Large intestine (tissue), 3 donors: ENCODE measurements at regions not wholly inside any gene's neighbourhood (a gene's known extent, or its start where the extent isn't known, plus 50 kb on each side); places are given as distances from the start of the nearest gene placed in this dataset.

Experiments
- DNase-seq, 2 donors: peaks; one replicate each; pipeline versions ENCODE4 v3.0.0 to v3.0.0-alpha.2; 2013
- H3K27ac ChIP-seq: one replicate; pipeline ENCODE4 v1.5.1; 2013; ENCODE audit warnings: low read length
- H3K27me3 ChIP-seq: 2 replicates; pipeline ENCODE4 v1.6.1; 2013; ENCODE audit warnings: low read length; ENCODE audit not compliant: control insufficient read depth, insufficient read depth
- H3K36me3 ChIP-seq: 2 replicates; pipeline ENCODE4 v1.6.1; 2013; ENCODE audit warnings: low read length; ENCODE audit not compliant: control insufficient read depth, insufficient read depth
- H3K4me1 ChIP-seq: one replicate; pipeline ENCODE4 v1.6.1; 2013; ENCODE audit warnings: low read length; ENCODE audit not compliant: control insufficient read depth, insufficient read depth
- H3K4me3 ChIP-seq: one replicate; pipeline ENCODE4 v1.5.1; 2013; ENCODE audit warnings: low read length
- H3K9me3 ChIP-seq: one replicate; pipeline ENCODE4 v1.6.1; 2013; ENCODE audit warnings: mild to moderate bottlenecking, low read depth, low read length, moderate library complexity; ENCODE audit not compliant: control insufficient read depth
- WGBS: methylation state at CpG from one replicate; pipeline ENCODE4 v1.1.5; 2013; ENCODE audit warnings: low lambda C conversion rate; ENCODE audit not compliant: insufficient coverage; 5-methylcytosine and 5-hydroxymethylcytosine counted together

DNA sequence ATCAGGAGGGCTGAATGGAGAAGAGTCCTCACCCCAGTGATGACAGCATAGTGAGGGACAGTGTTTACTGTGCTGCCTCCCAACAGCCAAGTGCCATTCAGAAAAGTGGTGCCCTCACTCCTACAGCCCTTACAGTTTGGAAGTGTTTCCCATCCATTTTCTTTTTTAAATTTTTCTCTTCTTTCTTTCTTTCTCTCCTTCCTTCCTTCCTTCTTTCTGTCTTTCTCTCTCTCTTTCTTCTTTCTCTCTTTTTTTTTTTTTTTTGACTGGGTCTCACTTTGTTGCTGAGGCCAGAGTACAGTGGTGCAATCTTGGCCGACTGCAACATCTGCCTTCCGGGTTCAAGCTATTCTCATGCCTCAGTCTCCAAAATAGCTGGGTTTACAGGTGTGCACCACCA lies 755.3 kb downstream of the UQCRFS1 start:
- no peaks in the 10 kb centered on the region for H3K27me3 ChIP-seq
- no peak for DNase-seq
- H3K4me1 ChIP-seq: no peaks in the 10 kb centered on the region
- no peak overlapping the region for H3K4me3 ChIP-seq
- H3K36me3 ChIP-seq: no peaks in the 10 kb centered on the region
- no peak overlapping the region for H3K27ac ChIP-seq
- no CpG with 5 or more reads among the region's 2 CpGs for WGBS
- no peaks in the 10 kb centered on the region for H3K9me3 ChIP-seq

DNA sequence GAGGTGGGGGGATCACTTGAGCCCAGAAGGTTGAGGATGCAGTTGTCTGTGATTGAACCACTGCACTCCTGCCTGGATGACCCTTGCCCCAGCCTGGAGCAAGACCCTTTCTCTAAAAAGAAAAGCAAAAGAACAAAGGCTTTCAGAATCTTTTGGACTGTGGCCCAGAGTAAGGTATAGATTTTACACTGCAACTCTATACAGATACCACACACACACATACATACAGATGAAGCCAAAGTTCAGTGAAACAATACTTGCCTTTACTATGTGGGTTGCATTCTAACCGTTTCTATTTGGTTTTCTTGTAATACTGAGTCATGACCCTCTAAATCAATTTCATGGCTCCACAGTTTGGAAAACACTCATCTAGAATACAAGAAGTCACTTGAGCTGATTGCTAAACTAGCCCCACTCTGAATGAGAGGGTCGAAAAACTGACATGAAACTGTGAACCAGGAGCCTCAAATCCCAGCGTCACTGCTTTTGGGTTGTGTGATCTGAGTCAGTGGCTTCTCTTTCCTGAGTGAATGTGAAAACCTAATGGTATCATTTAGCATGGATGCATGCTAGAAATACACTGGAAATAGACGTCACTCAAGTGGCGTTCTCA lies 756.1 kb downstream of the UQCRFS1 start:
- H3K27me3 ChIP-seq: no peaks in the 10 kb centered on the region
- H3K9me3 ChIP-seq: no peaks in the 10 kb centered on the region
- WGBS: 70% methylated on average over 2 of the region's 5 CpGs
- no peak for DNase-seq
- H3K4me3 ChIP-seq: no peak overlapping the region
- H3K27ac ChIP-seq: no peak overlapping the region
- H3K36me3 ChIP-seq: no peaks in the 10 kb centered on the region
- H3K4me1 ChIP-seq: no peaks in the 10 kb centered on the region

DNA sequence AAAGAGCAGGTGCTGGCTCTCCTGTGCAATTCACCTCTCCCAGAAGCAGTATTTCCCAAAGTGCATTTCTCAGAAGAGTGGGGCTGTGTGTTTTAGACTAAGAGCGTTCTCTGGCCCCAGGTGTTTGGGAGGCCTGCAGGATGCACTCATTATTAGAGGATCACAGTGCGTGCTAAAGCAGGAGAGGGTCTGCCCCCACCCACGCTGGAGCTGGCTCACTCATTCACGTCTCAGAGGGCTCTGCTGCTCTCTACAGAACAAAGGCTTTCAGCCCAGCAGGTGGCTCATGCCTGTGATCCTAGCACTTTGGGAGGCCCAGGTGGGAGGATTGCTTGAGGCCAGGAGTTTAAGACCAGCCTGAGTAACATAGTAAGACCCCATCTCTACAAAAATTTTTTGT lies 756.7 kb downstream of the UQCRFS1 start:
- no CpG with 5 or more reads among the region's 4 CpGs for WGBS
- H3K36me3 ChIP-seq: no peaks in the 10 kb centered on the region
- H3K27ac ChIP-seq: no peak overlapping the region
- no peak overlapping the region for H3K4me3 ChIP-seq
- H3K27me3 ChIP-seq: no peaks in the 10 kb centered on the region
- no peak for DNase-seq
- H3K9me3 ChIP-seq: no peaks in the 10 kb centered on the region
- H3K4me1 ChIP-seq: no peaks in the 10 kb centered on the region

DNA sequence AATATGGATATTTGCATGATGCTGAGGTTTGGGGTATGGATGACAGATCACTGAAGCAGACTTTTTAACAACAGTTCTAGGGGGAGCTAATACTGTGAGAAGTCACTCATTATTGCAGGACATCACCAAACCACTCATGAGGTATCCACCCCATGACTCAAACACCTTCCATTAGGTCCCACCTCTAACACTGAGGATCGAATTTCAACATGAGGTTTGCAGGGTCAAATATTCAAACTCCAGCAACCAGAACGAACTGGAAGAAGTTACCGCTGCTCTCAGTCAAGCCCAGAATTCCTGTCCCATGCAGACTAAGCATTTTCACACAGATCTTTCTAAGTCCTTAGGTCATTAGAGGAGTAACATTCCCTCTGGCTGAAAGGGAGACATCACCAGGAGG lies 758.9 kb downstream of the UQCRFS1 start:
- Histone ChIP-seq H3K4me3 (no peak overlapping the region), H3K27ac (no peak overlapping the region), H3K9me3 (no peaks in the 10 kb centered on the region), H3K4me1 (no peaks in the 10 kb centered on the region), H3K27me3 (no peaks in the 10 kb centered on the region), H3K36me3 (no peaks in the 10 kb centered on the region)
- DNase-seq: no peak
- WGBS: no CpG with 5 or more reads among the region's 3 CpGs

DNA sequence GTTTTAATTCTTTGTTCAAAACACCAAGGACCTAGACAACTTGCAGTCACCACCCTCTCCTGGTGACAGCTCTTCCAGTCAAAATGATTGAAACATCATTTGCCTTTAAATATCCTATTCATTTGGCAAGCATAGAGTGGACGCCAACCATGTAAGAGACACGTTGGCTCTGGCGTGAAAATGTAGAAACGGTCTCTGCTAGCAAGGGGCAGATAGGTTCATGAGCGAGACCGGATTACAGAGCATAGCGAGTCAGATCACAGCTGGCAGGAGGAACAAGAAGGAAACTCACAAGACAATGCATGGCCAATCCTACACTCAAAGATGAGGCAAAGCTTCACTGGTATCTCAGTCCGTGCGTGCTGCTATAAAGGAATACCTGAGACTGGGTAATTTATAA lies 759.5 kb downstream of the UQCRFS1 start:
- WGBS: 92% methylated on average over 2 of the region's 9 CpGs
- no peaks in the 10 kb centered on the region for H3K27me3 ChIP-seq
- H3K27ac ChIP-seq: no peak overlapping the region
- H3K4me3 ChIP-seq: no peak overlapping the region
- H3K9me3 ChIP-seq: no peaks in the 10 kb centered on the region
- H3K4me1 ChIP-seq: no peaks in the 10 kb centered on the region
- no peaks in the 10 kb centered on the region for H3K36me3 ChIP-seq
- no peak for DNase-seq

DNA sequence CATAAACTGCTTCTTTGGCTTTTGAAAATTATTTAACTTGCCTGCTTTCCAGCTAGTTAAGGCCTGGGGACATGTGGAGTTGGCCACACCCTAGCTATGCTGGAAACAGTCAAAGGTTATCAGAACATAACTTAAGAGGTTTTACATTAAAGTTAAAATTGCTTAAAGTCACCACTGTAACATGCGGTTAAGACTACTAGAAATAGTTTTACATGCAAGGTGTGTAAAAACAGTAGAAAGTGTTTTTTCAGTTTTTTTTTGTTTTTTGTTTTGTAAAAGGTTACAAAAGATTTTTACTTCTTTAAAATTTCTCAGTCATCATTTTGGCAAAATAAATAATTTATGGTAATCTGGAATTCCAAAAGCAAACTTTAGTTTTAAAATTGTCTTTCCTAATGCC lies 763.1 kb downstream of the UQCRFS1 start:
- Histone ChIP-seq H3K36me3 (no peaks in the 10 kb centered on the region), H3K4me3 (no peak overlapping the region), H3K9me3 (no peaks in the 10 kb centered on the region), H3K4me1 (no peaks in the 10 kb centered on the region), H3K27me3 (no peaks in the 10 kb centered on the region), H3K27ac (no peak overlapping the region)
- no peak for DNase-seq
- 80% methylated on average over 1 of the region's 1 CpG for WGBS

DNA sequence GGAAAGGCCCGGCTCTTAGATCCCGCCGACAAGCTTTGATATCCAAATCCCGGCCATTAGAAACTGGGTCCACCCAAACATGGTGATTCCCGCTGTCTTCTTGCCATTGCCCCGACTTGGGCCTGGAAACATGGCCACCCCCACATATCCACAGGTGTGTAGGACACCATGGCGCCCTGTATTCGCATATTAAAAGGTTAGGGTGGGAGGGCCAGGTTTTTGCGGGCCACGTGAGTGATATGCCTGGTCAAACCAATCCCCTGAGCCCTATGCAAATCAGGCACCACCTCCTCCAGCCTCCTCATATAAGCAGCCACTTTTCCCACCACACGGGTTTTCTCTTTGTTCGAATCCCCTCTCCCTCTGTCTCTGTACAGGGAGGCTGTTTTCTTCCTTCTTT lies 766.4 kb downstream of the UQCRFS1 start:
- 100% methylated on average over 2 of the region's 12 CpGs for WGBS
- Histone ChIP-seq H3K4me1 (no peaks in the 10 kb centered on the region), H3K4me3 (no peak overlapping the region), H3K36me3 (no peaks in the 10 kb centered on the region), H3K9me3 (no peaks in the 10 kb centered on the region), H3K27me3 (no peaks in the 10 kb centered on the region), H3K27ac (no peak overlapping the region)
- no peak for DNase-seq

DNA sequence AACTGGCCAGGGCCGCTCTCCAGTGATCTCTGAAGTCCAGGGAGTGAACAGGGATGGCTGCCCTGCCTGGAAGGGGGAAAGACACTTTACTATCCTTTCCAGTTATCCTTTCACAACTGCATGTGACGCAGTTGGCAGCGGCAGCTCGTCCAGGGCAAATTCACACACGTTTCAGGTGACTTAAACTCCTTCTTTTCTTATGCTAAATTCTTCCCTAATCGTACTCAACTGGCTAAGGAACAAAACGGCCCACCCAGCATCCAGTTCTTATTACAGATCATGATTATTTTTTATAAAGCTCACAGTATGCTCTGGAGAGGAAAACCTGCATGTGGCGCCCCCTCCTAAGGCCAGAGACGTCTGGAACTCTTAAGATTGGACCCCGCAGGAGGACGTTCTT lies 767.1 kb downstream of the UQCRFS1 start:
- no peak overlapping the region for H3K27ac ChIP-seq
- H3K9me3 ChIP-seq: no peaks in the 10 kb centered on the region
- H3K36me3 ChIP-seq: no peaks in the 10 kb centered on the region
- WGBS: 86% methylated on average over 2 of the region's 11 CpGs
- no peaks in the 10 kb centered on the region for H3K27me3 ChIP-seq
- H3K4me1 ChIP-seq: no peaks in the 10 kb centered on the region
- DNase-seq: no peak
- H3K4me3 ChIP-seq: no peak overlapping the region

DNA sequence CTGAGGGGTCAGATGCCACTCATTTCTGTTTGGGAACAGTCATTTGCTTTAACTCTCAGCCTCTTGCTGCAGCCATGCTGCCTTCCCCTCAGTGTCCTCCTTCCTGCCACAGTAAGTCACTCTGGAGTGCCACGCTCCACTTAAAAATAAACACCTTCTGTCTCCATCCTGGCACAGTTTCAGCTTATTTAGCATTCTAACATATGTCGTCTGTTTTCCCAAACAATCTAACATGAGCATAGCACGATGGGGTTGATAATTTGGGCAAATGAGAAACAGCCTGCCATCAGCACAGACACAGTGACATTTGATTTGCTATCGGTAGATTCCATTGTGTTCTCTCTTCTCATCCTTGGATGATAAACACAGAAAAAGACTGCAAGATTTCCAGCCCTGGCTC lies 768.6 kb downstream of the UQCRFS1 start:
- Histone ChIP-seq H3K4me3 (no peak overlapping the region), H3K36me3 (no peaks in the 10 kb centered on the region), H3K9me3 (no peaks in the 10 kb centered on the region), H3K4me1 (no peaks in the 10 kb centered on the region), H3K27me3 (no peaks in the 10 kb centered on the region), H3K27ac (no peak overlapping the region)
- no peak for DNase-seq
- WGBS: 80% methylated on average over 1 of the region's 4 CpGs

DNA sequence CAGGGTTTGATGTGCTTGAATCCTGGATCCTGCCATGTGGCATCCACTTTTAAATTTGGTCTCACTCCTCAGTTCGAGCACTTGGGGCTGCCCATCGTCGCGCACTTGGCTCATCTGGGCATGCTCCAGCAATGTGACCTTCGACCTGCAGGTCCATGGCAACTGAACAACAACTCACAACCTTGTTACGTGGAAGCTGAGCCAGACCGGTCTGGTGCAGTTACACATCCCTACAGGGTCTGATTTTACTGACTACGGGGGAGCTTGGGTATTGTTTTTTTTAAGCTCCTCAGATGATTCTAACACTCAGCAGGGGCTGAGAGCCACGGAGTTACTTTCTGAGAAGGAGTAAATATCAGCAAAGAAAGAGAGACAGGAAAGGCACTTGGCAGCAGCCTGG lies 769.6 kb downstream of the UQCRFS1 start:
- Histone ChIP-seq H3K4me3 (no peak overlapping the region), H3K9me3 (no peaks in the 10 kb centered on the region), H3K4me1 (no peaks in the 10 kb centered on the region), H3K36me3 (no peaks in the 10 kb centered on the region), H3K27me3 (no peaks in the 10 kb centered on the region), H3K27ac (no peak overlapping the region)
- no CpG with 5 or more reads among the region's 9 CpGs for WGBS
- no peak for DNase-seq
